Activated T-cell treated with anti-CD3 and anti-CD28 coated beads, Interleukin-2, amount 50 U/mL, for 1 hour (primary cell): ENCODE measurements at regions not wholly inside any gene's neighbourhood (a gene's known extent, or its start where the extent isn't known, plus 50 kb on each side); places are given as distances from the start of the nearest gene placed in this dataset.

Experiments
- DNase-seq: peaks from one replicate; pipeline ENCODE4 v3.0.0-alpha.2; 2020

GRCh38 chr9:107172160-107172978 is 110.7 kb upstream of the RAD23B start:
- peak; percentile 49 for DNase-seq

GRCh38 chr9:107172979-107173347 is 110.1 kb upstream of the RAD23B start:
- no peak for DNase-seq

GRCh38 chr9:107173422-107174180 is 109.5 kb upstream of the RAD23B start:
- DNase-seq: no peak

- DNase-seq: no peak
These were observed 108.6 kb upstream of the RAD23B start for GRCh38 chr9:107174441-107174840.

DNA sequence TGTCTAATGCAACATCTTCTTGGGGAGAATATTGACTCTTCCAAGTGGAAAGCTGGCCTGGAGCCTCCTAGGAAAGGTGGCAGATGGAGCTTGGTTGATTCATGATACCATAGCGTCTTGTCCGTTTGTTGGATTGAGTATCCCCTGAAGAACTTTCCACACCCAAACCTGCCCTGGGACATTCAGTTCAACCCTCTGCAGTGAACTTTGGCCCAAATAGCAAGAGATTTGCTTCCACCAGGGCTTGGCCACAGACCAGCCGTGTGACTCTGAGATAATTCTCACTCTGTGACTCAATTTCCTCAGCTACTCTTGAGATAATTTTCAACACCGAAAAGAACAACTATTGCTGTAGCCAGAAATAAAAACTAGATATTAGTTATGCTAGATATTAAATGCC is 108.0 kb upstream of the RAD23B start:
- no peak for DNase-seq

DNA sequence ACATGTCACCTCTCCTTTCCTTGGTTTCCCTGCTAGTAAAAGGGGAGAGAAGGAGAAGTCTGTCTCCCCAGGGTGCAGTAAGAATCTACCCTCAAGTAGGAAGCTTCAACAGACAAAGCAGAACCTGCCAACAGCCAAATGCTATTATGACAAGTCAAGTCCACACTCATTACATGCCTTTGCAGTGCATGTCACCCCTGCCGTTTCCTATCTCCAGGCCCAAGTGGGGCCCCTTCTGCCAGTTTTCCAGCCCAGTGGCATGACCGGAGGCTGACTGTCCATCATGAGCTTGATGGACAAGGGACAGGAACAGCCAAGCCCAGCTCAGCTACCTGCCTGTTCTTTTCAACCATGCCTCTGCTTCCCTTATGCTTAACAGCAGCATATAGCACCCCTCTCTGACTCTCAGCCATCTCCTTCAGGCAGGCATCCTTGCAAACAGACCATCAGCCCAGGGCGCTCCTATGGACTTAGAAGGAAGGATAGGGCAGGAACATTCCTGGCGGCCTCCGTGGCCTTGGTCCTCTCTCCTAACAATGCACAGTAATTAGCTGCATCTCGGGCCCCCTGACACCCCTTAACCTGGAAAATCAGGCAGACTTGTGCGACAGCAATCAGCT is 107.2 kb upstream of the RAD23B start:
- DNase-seq: no peak

DNA sequence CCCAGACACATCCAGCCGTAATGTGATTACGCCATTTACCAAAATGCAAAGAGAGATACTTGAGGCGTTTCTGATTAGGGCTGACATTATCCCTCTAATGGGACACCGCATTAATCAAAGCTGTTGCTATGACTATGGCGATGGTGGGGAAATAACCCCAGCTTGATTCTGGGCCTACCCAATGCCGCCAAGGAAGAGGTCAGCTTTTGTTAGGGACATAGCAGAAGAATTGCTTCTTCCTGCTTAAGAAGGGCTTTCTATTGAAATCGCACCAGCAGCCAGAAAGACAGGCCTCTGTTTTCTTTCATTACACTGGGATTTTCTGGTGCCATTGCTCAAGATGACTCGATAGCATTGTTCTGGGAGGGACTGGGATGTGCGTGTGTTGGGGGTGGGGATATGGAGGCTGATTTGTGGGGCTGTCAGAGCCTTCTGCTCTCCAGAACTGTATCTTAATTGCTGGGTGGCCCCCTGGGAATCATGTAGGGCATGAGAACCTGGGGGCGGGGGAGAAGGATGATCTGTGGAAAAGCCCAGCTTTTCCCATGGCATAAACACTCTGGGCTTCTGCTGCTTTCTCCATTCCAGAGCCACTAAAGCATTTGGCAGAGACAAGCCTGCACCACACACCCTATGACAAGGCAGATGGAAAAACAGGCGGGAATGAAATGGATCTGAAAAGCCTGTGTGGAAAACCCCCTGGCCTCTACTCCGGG is 106.5 kb upstream of the RAD23B start:
- DNase-seq: no peak

DNA sequence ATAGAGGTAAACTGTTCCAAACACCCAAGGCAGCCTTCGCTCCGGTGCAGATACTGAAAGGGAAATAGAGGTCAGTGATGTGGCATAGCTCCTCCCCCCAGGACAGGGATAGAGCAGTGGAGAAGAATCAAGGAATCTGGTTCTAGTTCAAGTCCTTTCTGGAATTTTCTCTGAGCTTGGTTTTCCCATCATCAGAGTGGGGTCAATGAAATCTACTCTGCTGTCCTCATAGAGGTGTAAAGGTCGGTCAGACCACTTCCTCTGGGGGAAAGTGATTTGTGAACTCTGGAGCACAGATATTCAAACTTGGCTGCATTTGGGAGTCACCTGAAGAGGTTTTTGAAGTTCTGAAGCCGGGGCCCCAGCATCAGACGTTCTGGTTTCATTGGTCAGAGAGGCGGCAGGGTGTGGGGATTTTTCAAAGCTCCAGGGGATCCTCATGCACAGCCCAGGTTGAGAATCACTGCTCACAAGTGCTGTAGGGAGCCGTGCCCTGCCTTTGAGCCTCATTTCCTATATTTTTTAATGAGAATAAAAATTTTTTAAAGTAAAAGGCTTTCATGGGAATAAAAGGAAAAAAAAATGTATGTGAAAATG is 105.7 kb upstream of the RAD23B start:
- no peak for DNase-seq

DNA sequence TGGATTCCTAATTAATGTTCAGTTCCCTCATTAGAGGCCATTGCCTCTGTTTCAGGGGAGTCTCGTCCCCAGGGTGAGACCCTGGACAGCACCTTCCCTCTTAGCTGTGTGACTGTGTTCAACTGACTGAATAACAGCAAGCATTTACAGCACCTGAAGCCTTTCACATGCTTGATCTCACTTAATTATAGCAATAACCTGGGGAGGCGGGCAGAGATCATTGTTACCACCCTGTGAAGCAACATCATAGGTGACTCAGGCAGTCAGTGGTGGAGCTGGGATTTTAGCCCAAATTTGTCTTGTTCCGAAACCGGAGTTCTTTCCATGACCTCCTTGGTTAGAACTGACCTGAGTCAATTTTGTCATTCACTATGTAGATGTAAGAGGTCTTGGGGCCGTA is 105.2 kb upstream of the RAD23B start:
- no peak for DNase-seq

GRCh38 chr9:107178293-107178692 is 104.8 kb upstream of the RAD23B start:
- DNase-seq: no peak

- DNase-seq: no peak
These were observed 102.9 kb upstream of the RAD23B start for GRCh38 chr9:107180206-107180605.

- no peak for DNase-seq
These were observed 99.9 kb upstream of the RAD23B start for GRCh38 chr9:107183176-107183575.

- no peak for DNase-seq
These were observed 94.7 kb upstream of the RAD23B start for GRCh38 chr9:107188376-107188775.

DNA sequence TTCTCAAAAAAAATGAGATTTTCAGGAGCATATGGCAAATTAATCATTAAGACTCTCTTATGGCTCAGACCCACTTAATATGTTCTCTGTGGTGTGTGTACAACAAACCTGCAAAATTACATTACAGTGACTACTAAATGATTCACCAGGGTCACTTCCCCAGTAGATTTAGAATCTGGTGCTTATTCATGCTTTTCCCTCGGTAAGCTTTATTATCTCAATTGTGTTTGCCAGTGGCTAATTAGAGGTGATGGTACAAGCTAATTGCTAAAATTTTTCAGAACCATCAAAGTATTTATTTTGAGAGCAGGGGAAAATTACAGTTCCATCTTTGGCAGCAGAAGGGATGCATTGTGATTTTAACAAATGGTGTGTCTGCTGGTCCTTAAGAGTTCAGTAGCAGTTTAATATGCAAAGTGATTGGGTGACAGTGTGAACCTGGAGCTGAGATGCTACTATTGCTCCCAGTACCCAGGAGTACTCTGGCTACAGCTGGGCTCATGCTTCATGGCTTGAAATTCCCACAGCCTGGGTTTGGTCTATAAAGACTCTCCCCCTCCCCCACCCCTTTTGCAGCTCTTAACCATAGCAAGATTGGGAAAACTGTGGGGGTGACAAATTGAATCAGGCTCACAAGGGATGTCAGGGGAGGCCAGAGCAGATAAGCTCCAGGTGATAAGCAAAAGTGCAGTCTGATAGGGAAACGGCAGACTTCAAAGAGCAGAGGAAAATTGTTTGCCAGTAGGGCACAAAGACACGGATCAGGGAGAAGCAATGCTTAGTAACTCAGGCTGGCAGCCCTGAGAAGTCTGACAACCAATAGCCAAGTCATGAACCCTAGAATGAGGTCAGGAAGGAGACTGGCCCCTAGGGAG is 92.8 kb upstream of the RAD23B start:
- no peak for DNase-seq

DNA sequence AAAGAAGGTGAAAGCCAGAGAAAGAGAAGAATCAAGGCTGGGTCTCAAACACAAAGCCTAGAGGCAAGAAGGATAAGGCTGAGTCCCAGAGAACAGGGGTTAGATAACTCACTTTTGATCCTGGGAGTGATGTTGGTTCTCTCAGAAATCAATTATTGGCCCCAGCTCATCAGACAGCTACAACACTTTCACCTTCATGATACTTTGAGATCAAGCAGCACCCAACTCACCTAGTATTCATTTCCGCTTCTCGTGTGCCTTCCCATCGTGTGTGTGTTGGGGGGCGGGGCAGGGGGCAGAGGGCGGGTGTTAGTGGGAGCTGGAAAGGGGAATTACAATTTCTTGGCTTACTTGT is 92.2 kb upstream of the RAD23B start:
- DNase-seq: no peak

DNA sequence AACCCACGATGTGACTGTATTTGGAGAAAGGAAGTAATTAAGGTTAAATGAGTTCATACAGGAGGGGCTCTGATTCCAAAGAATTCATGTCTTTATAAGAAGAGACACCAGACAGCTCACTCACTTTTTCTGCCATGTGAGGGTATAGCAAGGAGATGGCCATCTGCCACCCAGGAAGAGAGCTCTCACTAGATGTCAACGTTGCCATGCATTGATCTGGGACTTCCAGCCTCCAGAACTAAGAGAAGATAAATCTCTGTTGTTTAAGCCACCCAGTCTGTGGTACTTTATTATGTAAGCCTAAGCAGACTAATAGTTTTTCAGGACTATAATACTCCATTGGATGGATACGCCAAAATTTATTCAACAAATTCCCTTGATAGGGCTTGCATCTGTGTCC is 89.8 kb upstream of the RAD23B start:
- no peak for DNase-seq

- DNase-seq: no peak
These were observed 84.4 kb upstream of the RAD23B start for GRCh38 chr9:107198718-107199117.

GRCh38 chr9:107208121-107208520 is 75.0 kb upstream of the RAD23B start:
- no peak for DNase-seq

GRCh38 chr9:107210775-107211174 is 72.3 kb upstream of the RAD23B start:
- no peak for DNase-seq

DNA sequence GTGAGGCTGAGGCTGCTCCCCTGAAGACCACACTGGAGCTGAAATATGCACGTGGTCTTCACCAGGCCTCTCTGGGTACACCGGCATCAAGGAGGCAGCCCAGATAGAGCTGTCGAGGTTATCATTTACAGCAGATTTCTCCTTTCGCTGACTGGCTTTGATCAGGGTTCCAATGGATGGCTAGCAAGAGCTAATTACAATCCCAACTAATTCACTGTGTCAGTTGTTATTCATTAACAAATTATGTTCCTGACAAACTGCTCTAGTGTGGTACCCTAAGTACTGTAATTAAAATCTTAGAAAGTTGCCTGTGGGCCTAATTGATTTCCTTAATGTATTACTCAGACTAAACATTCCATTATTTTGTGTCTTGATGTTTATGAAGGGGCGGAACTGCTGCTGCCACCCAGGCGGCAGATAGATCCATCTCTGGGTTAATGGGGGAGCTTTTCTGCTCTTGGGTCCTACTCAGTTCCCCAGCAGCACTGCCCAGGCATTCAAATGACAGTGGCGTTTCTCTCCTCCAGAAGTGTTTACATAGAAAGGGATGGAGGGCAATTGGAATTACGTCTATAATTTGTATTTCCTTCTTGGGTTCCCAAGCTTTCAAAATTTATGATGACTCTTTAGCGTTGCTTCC is 71.7 kb upstream of the RAD23B start:
- DNase-seq: no peak

DNA sequence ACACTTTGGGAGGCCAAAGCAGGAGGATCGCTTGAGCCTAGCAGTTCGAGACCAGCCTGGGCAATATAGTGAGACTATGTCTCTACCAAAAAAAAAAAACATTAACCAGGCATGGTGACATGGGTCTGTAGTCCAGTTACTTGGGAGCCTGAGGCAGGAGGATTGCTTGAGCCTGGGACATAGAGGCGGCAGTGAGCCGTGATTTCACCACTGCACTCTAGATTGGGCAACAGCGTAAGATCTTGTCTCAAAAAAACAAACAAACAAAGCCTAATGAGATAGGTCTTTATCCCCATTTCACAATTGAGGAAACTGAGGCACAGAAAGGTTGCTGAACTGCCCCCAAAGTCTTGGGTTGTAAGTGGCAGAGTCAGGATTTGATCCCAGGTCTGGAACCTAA is 70.5 kb upstream of the RAD23B start:
- no peak for DNase-seq

DNA sequence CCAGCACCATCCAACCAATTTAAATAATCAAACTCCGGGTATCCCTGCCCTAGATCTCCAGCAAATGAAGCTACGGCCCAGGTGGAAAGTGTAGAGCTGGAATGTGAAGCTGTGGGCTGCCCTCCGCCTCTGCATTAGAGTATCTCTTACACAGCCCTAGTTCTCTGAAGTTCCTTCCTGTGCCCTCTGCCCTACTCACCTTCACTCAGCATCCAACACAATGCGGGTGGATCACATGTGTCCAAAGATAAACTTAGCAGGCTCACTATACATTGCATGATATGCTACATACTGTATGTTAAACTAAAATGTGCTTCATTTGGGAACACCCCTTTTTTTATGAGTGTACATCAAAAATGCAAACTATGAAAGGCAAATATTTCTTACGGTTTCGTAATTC is 70.0 kb upstream of the RAD23B start:
- no peak for DNase-seq
